Mucosa of rectum (tissue), 2 donors: ENCODE measurements at regions not wholly inside any gene's neighbourhood (a gene's known extent, or its start where the extent isn't known, plus 50 kb on each side); places are given as distances from the start of the nearest gene placed in this dataset.

ENCODE experiments used
- H3K27ac ChIP-seq, 2 donors: one replicate each; pipeline ENCODE4 v1.7.0; 2013; ENCODE audit warnings: inconsistent platforms in 2 of 2, low read depth in 2 of 2, low read length in 2 of 2
- H3K27me3 ChIP-seq, 2 donors: one replicate each; pipeline ENCODE4 v1.7.0; 2013; ENCODE audit warnings: low read length in 2 of 2; ENCODE audit not compliant: control insufficient read depth in 2 of 2, insufficient read depth in 2 of 2
- H3K36me3 ChIP-seq, 2 donors: one replicate each; pipeline ENCODE4 v1.7.0; 2013; ENCODE audit warnings: low read length in 2 of 2; ENCODE audit not compliant: control insufficient read depth in 2 of 2, insufficient read depth in 2 of 2
- H3K4me1 ChIP-seq, 2 donors: one replicate each; pipeline ENCODE4 v1.7.0; 2013; ENCODE audit warnings: low read length in 2 of 2, mild to moderate bottlenecking in 1 of 2; ENCODE audit not compliant: control insufficient read depth in 2 of 2, insufficient read depth in 2 of 2
- H3K4me3 ChIP-seq, 2 donors: one replicate each; pipeline ENCODE4 v1.7.0; 2013; ENCODE audit warnings: low read length in 2 of 2
- H3K9ac ChIP-seq, 2 donors: one replicate each; pipeline ENCODE4 v1.7.0; 2013; ENCODE audit warnings: low read length in 2 of 2, low read depth in 1 of 2, mild to moderate bottlenecking in 1 of 2
- H3K9me3 ChIP-seq, 2 donors: one replicate each; pipeline ENCODE4 v1.7.0; 2013; ENCODE audit warnings: low read length in 2 of 2; ENCODE audit not compliant: control insufficient read depth in 2 of 2
- donor health status: healthy.
- donor health status: Normal muscosa, but diverticular disease.

DNA sequence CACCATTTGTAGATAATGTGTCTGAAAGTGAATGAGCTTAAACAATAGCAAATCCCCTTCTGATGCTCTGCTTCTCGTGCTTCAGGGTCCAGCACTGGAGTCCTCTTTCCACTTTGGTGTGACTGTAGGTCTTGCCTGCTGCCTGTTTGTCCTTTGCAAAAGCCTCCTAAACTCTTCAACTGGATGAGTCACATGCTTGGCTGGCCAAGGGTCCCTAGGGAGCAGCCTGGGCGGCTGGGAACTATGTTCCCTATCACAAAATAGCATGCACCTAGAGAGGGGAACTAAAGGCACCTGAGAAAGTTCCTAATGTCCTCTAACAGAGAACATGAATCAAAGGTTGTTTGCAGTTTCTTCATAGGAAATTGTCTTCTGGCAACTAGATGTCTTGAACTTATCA is 607.2 kb upstream of the PLXNA2 start:
- no peak overlapping the region for H3K4me3 ChIP-seq
- H3K9ac ChIP-seq, result no peak overlapping the region
- no peak overlapping the region for H3K27ac ChIP-seq
- H3K9me3 ChIP-seq, result no peaks in the 10 kb centered on the region
- no peaks in the 10 kb centered on the region for H3K27me3 ChIP-seq
- H3K4me1 ChIP-seq, result no peaks in the 10 kb centered on the region
- no peaks in the 10 kb centered on the region for H3K36me3 ChIP-seq

DNA sequence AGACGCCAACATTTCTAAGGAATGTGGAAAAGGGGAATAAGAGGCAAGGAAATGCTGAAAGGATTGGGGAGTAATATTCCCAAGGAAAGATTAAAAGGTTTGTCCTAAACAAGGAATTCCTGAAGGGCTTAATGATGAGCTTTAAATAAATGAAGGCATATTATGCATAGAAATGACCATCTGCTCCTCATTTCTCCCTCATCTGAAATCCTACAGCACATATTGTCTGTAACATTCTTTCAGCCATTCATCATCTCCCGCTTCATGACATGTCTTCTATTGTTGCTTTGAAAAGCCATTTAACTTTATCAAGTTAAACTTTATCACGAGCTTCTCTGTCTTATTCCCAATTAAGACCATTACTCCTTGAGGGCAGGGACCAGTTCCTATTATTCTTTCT is 608.7 kb upstream of the PLXNA2 start:
- Histone ChIP-seq H3K9ac (no peak overlapping the region), H3K9me3 (no peaks in the 10 kb centered on the region), H3K4me1 (no peaks in the 10 kb centered on the region), H3K27ac (no peak overlapping the region), H3K27me3 (no peaks in the 10 kb centered on the region), H3K36me3 (no peaks in the 10 kb centered on the region), H3K4me3 (no peak overlapping the region)

DNA sequence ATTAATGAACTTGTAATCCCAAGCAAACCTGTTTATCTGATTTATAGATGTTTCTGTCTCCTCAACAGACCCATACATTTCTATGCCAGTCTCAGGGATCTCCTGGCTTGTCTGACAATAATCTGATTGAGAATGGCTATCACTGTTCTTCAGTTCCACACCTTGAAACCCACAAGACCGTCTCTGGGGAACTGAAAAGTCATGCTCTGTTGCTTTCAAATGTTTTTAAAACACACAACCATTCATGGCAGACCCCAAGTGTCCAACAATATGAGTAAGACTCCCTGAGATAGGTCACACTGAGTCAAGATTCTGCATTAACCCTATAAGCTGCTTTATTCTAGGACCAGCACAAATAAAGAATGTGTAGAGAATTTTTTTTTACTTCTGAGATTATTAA is 611.2 kb upstream of the PLXNA2 start:
- no peaks in the 10 kb centered on the region for H3K27me3 ChIP-seq
- H3K27ac ChIP-seq, result no peak overlapping the region
- no peaks in the 10 kb centered on the region for H3K36me3 ChIP-seq
- H3K4me3 ChIP-seq, result no peak overlapping the region
- no peaks in the 10 kb centered on the region for H3K4me1 ChIP-seq
- no peak overlapping the region for H3K9ac ChIP-seq
- no peaks in the 10 kb centered on the region for H3K9me3 ChIP-seq

DNA sequence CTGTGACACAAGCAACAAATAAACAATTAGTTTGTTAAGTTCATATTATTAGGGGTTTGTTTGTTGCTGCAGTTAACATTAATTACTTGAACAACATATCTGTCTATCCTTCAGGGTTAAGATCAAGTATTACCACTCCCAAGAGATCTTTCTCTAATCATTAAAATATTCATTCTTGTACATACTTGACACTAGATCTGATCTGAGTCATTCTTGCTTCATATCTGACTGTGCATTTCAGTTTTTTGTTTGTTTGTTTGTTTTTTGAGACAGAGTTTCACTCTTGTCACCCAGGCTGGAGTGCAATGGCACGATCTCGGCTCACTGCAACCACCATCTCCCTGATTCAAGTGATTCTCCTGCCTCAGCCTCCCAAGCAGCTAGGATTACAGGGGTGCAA is 613.3 kb upstream of the PLXNA2 start:
- no peaks in the 10 kb centered on the region for H3K9me3 ChIP-seq
- H3K4me3 ChIP-seq, result no peak overlapping the region
- no peaks in the 10 kb centered on the region for H3K27me3 ChIP-seq
- H3K4me1 ChIP-seq, result no peaks in the 10 kb centered on the region
- H3K27ac ChIP-seq, result no peak overlapping the region
- H3K36me3 ChIP-seq, result no peaks in the 10 kb centered on the region
- H3K9ac ChIP-seq, result no peak overlapping the region

DNA sequence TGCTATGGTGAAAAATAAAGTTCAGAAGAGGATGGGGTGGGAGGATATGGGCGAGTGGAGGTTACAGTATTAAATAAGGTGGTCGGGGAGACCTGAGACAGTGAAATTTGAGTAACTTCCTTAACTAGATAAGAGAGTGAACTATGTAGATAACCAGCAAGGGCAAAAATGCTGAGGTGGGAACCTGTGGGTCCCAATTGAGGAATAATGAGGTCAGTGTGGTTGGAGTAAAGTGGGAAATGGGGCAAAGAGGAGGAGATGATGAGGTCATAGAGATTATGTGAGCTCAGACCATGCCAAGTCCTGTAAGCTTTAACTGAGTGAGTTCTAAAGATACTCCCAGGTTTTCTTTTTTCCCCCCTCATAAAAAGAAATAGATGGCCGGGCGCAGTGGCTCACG is 614.6 kb upstream of the PLXNA2 start:
- Histone ChIP-seq H3K9ac (no peak overlapping the region), H3K27ac (no peak overlapping the region), H3K4me3 (no peak overlapping the region), H3K36me3 (no peaks in the 10 kb centered on the region), H3K4me1 (no peaks in the 10 kb centered on the region), H3K9me3 (no peaks in the 10 kb centered on the region), H3K27me3 (no peaks in the 10 kb centered on the region)

DNA sequence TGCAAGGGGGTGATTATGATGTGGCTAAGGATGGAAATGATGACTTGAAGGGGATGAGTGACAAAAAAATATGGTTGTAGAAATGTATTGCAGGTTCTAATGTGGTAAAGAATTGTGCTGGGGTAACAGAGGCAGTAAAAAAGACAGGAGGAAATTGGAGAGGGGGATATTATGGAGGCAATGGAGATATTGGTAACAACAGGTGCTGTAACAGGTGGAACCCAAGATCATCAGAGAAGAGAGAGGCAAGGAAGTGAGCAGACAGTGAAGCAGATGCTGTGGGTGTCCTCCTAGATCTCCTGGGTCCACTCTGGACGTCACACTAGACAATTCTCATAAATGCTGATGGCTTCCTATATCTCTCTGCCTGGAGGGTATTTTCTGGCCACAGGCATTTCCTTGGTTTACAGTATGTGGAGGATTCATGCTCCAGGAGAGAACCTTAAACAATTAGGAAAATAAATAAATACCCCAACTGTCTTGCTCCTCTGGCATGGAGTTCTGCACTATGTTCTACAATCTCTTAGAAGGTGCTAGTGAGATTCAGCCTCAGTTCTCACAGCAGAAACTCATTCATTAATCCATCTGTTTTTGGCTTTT is 620.3 kb upstream of the PLXNA2 start:
- H3K9me3 ChIP-seq, result no peaks in the 10 kb centered on the region
- no peak overlapping the region for H3K9ac ChIP-seq
- no peaks in the 10 kb centered on the region for H3K27me3 ChIP-seq
- H3K4me1 ChIP-seq, result no peaks in the 10 kb centered on the region
- H3K4me3 ChIP-seq, result no peak overlapping the region
- no peaks in the 10 kb centered on the region for H3K36me3 ChIP-seq
- H3K27ac ChIP-seq, result no peak overlapping the region

DNA sequence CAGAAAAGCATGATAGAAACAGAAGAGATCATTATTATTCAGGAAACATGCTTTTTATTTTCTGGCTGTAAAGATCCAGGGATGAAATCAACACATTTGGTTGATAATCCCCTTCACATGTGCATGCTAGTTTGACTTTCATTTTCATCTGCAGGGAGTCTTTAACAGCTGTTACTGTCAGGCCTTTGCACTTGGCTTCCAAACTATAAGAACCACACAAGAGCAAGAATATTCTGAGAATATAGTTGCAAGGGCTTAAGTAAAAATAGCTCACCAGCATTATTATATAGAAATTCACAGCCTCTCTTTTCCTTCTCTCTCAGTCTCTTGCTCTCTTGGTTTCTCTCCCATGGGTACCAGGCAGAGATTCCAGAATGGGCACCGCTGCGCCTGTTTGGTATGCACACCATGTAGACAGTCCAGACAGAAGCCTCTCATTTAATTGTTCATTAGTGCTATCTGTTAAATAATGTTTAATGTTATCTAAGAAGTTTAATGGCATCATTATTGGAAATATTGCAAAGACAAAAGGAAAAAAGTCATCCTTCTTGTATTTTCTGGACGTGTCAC is 622.3 kb upstream of the PLXNA2 start:
- Histone ChIP-seq H3K27me3 (no peaks in the 10 kb centered on the region), H3K27ac (no peak overlapping the region), H3K36me3 (no peaks in the 10 kb centered on the region), H3K4me1 (no peaks in the 10 kb centered on the region), H3K9me3 (no peaks in the 10 kb centered on the region), H3K9ac (no peak overlapping the region), H3K4me3 (no peak overlapping the region)

DNA sequence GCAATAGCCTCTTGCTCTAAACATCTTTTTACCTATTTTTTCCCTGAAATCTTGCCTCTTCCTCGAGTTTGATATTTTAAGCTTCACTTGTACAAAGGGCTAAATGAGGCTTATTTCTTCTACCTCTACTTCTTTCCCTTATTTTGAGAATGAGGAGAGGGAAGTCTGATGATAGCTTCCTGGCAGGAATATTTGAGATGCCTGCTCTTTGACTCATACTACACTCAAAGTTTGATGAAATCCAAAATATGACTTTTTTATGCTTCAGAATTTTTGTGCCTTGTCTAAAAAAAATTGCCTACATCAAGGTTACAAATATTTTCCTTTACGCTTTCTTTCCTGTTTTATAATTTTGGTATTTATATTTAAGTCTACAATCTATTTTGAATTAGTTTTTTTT is 624.4 kb upstream of the PLXNA2 start:
- Histone ChIP-seq H3K4me1 (no peaks in the 10 kb centered on the region), H3K27ac (no peak overlapping the region), H3K27me3 (no peaks in the 10 kb centered on the region), H3K9me3 (no peaks in the 10 kb centered on the region), H3K36me3 (no peaks in the 10 kb centered on the region), H3K4me3 (no peak overlapping the region), H3K9ac (no peak overlapping the region)

DNA sequence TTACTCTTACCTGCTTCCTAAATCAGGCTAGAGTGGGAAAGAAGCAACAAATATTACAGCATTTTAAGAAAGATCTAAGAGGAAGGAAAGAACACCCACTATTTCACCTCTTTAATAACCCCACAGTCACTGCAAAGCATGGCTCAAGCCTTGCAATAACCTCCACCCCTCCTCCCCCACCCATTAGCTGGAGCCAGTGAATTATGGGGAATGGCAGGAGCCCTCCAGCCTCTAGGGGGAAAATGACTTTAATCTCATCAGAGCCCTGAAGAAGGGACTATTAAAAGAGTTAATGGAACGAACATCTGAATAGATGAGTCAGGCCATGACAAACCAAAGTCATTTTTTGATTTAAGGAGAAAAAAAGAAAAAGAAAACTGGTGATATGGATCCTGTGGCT is 630.7 kb upstream of the PLXNA2 start:
- no peaks in the 10 kb centered on the region for H3K9me3 ChIP-seq
- no peaks in the 10 kb centered on the region for H3K4me1 ChIP-seq
- H3K27me3 ChIP-seq, result no peaks in the 10 kb centered on the region
- no peak overlapping the region for H3K9ac ChIP-seq
- no peaks in the 10 kb centered on the region for H3K36me3 ChIP-seq
- H3K4me3 ChIP-seq, result no peak overlapping the region
- H3K27ac ChIP-seq, result no peak overlapping the region

DNA sequence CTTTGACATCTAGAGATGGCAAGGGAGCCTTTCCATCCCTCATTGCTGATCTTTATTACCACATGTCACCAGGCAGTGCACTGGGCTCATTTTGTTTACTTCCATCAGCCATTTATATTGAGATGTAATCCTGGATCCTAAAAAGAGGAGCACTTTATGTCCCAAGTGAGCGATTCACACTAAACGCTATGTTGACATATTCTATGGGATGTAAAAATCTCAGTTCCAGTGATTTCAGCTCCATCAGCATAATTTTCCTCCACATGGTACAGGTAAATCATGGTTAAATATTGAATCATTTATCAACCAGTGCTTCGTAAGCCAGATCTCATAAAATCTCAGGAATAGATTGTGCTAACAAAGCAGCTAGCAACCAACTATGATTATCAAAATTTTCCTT is 634.8 kb upstream of the PLXNA2 start:
- Histone ChIP-seq H3K27ac (no peak overlapping the region), H3K4me1 (no peaks in the 10 kb centered on the region), H3K4me3 (no peak overlapping the region), H3K27me3 (no peaks in the 10 kb centered on the region), H3K36me3 (no peaks in the 10 kb centered on the region), H3K9ac (no peak overlapping the region), H3K9me3 (no peaks in the 10 kb centered on the region)
